ENCODE measurements at regions not wholly inside any gene's neighbourhood (a gene's known extent, or its start where the extent isn't known, plus 50 kb on each side); places are given as distances from the start of the nearest gene placed in this dataset.

- no peak for TF ChIP-seq CTCF (IDR thresholded peaks at IDR 0.05)
- no peak for TF ChIP-seq POLR2A (IDR thresholded peaks at IDR 0.05)
These were observed 464.6 kb upstream of the HS6ST1 start for GRCh38 chr2:128783193-128783671.

Data from thyroid gland (tissue), 4 donors.